ENCODE measurements at regions not wholly inside any gene's neighbourhood (a gene's known extent, or its start where the extent isn't known, plus 50 kb on each side); places are given as distances from the start of the nearest gene placed in this dataset.

DNA sequence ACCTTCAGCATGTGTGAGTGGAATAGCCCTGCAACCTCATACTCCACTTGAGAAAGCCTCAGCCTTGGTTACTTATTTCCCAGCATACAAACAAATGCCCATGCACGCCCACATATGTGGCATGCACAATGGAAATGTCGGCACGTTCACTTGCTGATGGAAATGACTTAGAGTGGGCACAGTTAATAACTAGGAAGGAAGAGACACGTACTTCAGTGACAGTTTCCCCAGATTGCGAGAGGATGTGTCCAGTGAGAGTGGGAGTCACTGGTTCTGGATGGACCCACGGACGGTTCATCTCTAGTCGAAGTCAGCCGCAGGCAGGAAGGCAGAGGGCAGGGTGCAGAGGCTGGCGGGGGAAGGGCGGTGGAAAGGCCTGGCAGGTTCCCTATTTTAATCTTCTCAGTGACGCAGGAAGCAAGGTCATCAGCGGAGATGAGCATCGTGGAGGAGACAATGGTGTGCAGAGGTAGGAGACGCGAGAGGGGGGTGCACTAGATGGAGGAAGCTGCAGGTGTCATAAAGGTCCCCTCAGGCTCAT lies 350.7 kb upstream of the MYT1L start:
- H3K27ac Mint-ChIP-seq (ENCODE audit: unreplicated experiment): no peak overlapping the region
- H3K9me3 Mint-ChIP-seq (ENCODE audit: unreplicated experiment): no peaks in the 10 kb centered on the region
- no TSS peak for BruUV-seq (replicated peaks)
- ChIA-PET CTCF (no interaction called here), POLR2A (no interaction called here)
- no peaks in the 10 kb centered on the region for H3K36me3 Mint-ChIP-seq (ENCODE audit: insufficient read depth, unreplicated experiment)
- H3K27me3 ChIP-seq (replicated peaks; ENCODE audit: control insufficient read depth, insufficient read depth, low read length): no peaks in the 10 kb centered on the region
- no peak for TF ChIP-seq CTCF (IDR thresholded peaks at IDR 0.05; ENCODE audit: insufficient read depth in 1 of 2, low read depth in 1 of 2, low read length in 1 of 2, severe bottlenecking in 1 of 2, unreplicated experiment in 1 of 2)
- H3K4me1 Mint-ChIP-seq (ENCODE audit: low read depth, unreplicated experiment): no peaks in the 10 kb centered on the region
- no peaks in the 10 kb centered on the region for H3K36me3 ChIP-seq (ENCODE audit: control insufficient read depth, insufficient read depth, low read length)
- no peak overlapping the region for H3K4me3 Mint-ChIP-seq (ENCODE audit: unreplicated experiment)
- H3K4me1 ChIP-seq: no peaks in the 10 kb centered on the region
- intact Hi-C loops (cut with micrococcal nuclease; ENCODE audit: unreplicated experiment): no loop called here
- no peaks in the 10 kb centered on the region for H3K9me3 ChIP-seq
- H3K4me3 ChIP-seq (ENCODE audit: low read depth, low read length): no peak overlapping the region
- H3K27me3 Mint-ChIP-seq (ENCODE audit: insufficient read depth, unreplicated experiment): peaks cover 32% of the 10 kb centered on the region
- no peak for DNase-seq

DNA sequence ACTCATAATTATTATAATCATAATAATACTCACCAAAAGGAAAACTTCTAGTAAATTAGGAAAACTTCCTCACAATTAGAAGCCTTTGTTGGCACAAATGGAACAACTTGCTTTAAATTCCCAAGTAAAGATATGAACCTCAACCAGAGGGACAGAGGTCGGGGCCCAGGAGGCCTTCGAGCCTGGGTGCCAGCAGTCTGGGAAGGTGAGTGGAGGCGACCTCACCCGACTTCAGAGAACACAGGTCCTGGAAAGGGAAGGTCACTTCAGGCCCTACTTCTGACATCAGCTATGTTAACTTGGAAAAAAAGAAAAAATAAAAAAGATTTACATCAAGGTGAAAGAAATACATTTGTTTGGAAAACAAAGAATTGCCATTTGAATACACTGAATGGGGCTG lies 350.0 kb upstream of the MYT1L start:
- no peak for DNase-seq
- ChIA-PET POLR2A (no interaction called here), CTCF (no interaction called here)
- intact Hi-C loops (cut with micrococcal nuclease; ENCODE audit: unreplicated experiment): no loop called here
- TF ChIP-seq CTCF (IDR thresholded peaks at IDR 0.05; ENCODE audit: insufficient read depth in 1 of 2, low read depth in 1 of 2, low read length in 1 of 2, severe bottlenecking in 1 of 2, unreplicated experiment in 1 of 2): no peak
- Histone ChIP-seq H3K4me3 (ENCODE audit: low read depth, low read length) (no peak overlapping the region), H3K27me3 (replicated peaks; ENCODE audit: control insufficient read depth, insufficient read depth, low read length) (no peaks in the 10 kb centered on the region), H3K36me3 (ENCODE audit: control insufficient read depth, insufficient read depth, low read length) (no peaks in the 10 kb centered on the region), H3K9me3 (no peaks in the 10 kb centered on the region), H3K4me1 (no peaks in the 10 kb centered on the region)
- peaks cover 28% of the 10 kb centered on the region for H3K27me3 Mint-ChIP-seq (ENCODE audit: insufficient read depth, unreplicated experiment)
- BruUV-seq (replicated peaks): no TSS peak
- no peak overlapping the region for H3K27ac Mint-ChIP-seq (ENCODE audit: unreplicated experiment)
- no peak overlapping the region for H3K4me3 Mint-ChIP-seq (ENCODE audit: unreplicated experiment)
- no peaks in the 10 kb centered on the region for H3K9me3 Mint-ChIP-seq (ENCODE audit: unreplicated experiment)
- H3K36me3 Mint-ChIP-seq (ENCODE audit: insufficient read depth, unreplicated experiment): no peaks in the 10 kb centered on the region
- no peaks in the 10 kb centered on the region for H3K4me1 Mint-ChIP-seq (ENCODE audit: low read depth, unreplicated experiment)

GRCh38 chr2:2674831-2675230 lies 343.8 kb upstream of the MYT1L start:
- Histone ChIP-seq H3K36me3 (ENCODE audit: control insufficient read depth, insufficient read depth, low read length) (no peaks in the 10 kb centered on the region), H3K4me3 (ENCODE audit: low read depth, low read length) (no peak overlapping the region), H3K27me3 (replicated peaks; ENCODE audit: control insufficient read depth, insufficient read depth, low read length) (no peaks in the 10 kb centered on the region), H3K4me1 (no peaks in the 10 kb centered on the region), H3K9me3 (no peaks in the 10 kb centered on the region)
- peaks cover 13% of the 10 kb centered on the region for H3K9me3 Mint-ChIP-seq (ENCODE audit: unreplicated experiment)
- TF ChIP-seq CTCF (IDR thresholded peaks at IDR 0.05; ENCODE audit: insufficient read depth in 1 of 2, low read depth in 1 of 2, low read length in 1 of 2, severe bottlenecking in 1 of 2, unreplicated experiment in 1 of 2): no peak
- peaks cover 14% of the 10 kb centered on the region for H3K27me3 Mint-ChIP-seq (ENCODE audit: insufficient read depth, unreplicated experiment)
- no peak overlapping the region for H3K4me3 Mint-ChIP-seq (ENCODE audit: unreplicated experiment)
- H3K27ac Mint-ChIP-seq (ENCODE audit: unreplicated experiment): no peak overlapping the region
- BruUV-seq (replicated peaks): no TSS peak
- no peaks in the 10 kb centered on the region for H3K4me1 Mint-ChIP-seq (ENCODE audit: low read depth, unreplicated experiment)
- intact Hi-C loops (cut with micrococcal nuclease; ENCODE audit: unreplicated experiment): no loop called here
- ChIA-PET POLR2A (no interaction called here), CTCF (no interaction called here)
- no peaks in the 10 kb centered on the region for H3K36me3 Mint-ChIP-seq (ENCODE audit: insufficient read depth, unreplicated experiment)
- DNase-seq: no peak

Measured in Caco-2 (cell line).